ENCODE measurements at regions not wholly inside any gene's neighbourhood (a gene's known extent, or its start where the extent isn't known, plus 50 kb on each side); places are given as distances from the start of the nearest gene placed in this dataset.
"Not testable (repeated sequence)": the region's sequence is repeated elsewhere in the genome, so short reads cannot be mapped to it uniquely, and the experiment has no call there.

GRCh38 chr10:129045599-129045998, 421.4 kb upstream of the MGMT start:
- no peak for DNase-seq (ENCODE audit: low spot score)

- DNase-seq (ENCODE audit: low spot score): no peak
Observed at GRCh38 chr10:129046065-129046681, 420.9 kb upstream of the MGMT start.

GRCh38 chr10:129046962-129047361, 420.1 kb upstream of the MGMT start:
- no peak for DNase-seq (ENCODE audit: low spot score)

GRCh38 chr10:129047600-129047999, 419.4 kb upstream of the MGMT start:
- no peak for DNase-seq (ENCODE audit: low spot score)

- no peak for DNase-seq (ENCODE audit: low spot score)
Observed at GRCh38 chr10:129048513-129048912, 418.5 kb upstream of the MGMT start.

GRCh38 chr10:129049501-129049900, 417.5 kb upstream of the MGMT start:
- DNase-seq (ENCODE audit: low spot score): no peak

- no peak for DNase-seq (ENCODE audit: low spot score)
Observed at GRCh38 chr10:129055225-129055624, 411.8 kb upstream of the MGMT start.

GRCh38 chr10:129055986-129056385, 411.1 kb upstream of the MGMT start:
- DNase-seq (ENCODE audit: low spot score): no peak

- DNase-seq (ENCODE audit: low spot score): no peak
Observed at GRCh38 chr10:129056734-129057689, 410.0 kb upstream of the MGMT start.

- DNase-seq (ENCODE audit: low spot score): no peak
Observed at GRCh38 chr10:129057856-129058663, 409.0 kb upstream of the MGMT start.

- no peak for DNase-seq (ENCODE audit: low spot score)
Observed at GRCh38 chr10:129058664-129059155, 408.3 kb upstream of the MGMT start.

- no peak for DNase-seq (ENCODE audit: low spot score)
Observed at GRCh38 chr10:129059977-129060376, 407.1 kb upstream of the MGMT start.

GRCh38 chr10:129063212-129063611, 403.8 kb upstream of the MGMT start:
- no peak for DNase-seq (ENCODE audit: low spot score)

- DNase-seq (ENCODE audit: low spot score): no peak
Observed at GRCh38 chr10:129063877-129064276, 403.2 kb upstream of the MGMT start.

GRCh38 chr10:129066529-129066928, 400.5 kb upstream of the MGMT start:
- not testable (repeated sequence) for DNase-seq (ENCODE audit: low spot score)

GRCh38 chr10:129071411-129071810, 395.6 kb upstream of the MGMT start:
- DNase-seq (ENCODE audit: low spot score): not testable (repeated sequence)

GRCh38 chr10:129074939-129075338, 392.1 kb upstream of the MGMT start:
- no peak for DNase-seq (ENCODE audit: low spot score)

GRCh38 chr10:129075508-129075907, 391.5 kb upstream of the MGMT start:
- DNase-seq (ENCODE audit: low spot score): no peak

GRCh38 chr10:129075927-129076326, 391.1 kb upstream of the MGMT start:
- no peak for DNase-seq (ENCODE audit: low spot score)

- peak; percentile 22 for DNase-seq (ENCODE audit: low spot score)
Observed at GRCh38 chr10:129078346-129078745, 388.7 kb upstream of the MGMT start.

- no peak for DNase-seq (ENCODE audit: low spot score)
Observed at GRCh38 chr10:129078746-129079145, 388.3 kb upstream of the MGMT start.

- peak; percentile 8 for DNase-seq (ENCODE audit: low spot score)
Observed at GRCh38 chr10:129079705-129080104, 387.3 kb upstream of the MGMT start.

All from cerebellar cortex (tissue), 1 donor.